KMS-11 (cell line): ENCODE measurements at regions not wholly inside any gene's neighbourhood (a gene's known extent, or its start where the extent isn't known, plus 50 kb on each side); places are given as distances from the start of the nearest gene placed in this dataset.
"Not testable (repeated sequence)": the region's sequence is repeated elsewhere in the genome, so short reads cannot be mapped to it uniquely, and the experiment has no call there.

Experiments
- H2AFZ ChIP-seq: fragments of 200-600 bp; sonication (generic); 2 replicates; pipeline ENCODE4 v1.6.1; 2016; ENCODE audit warnings: antibody characterized with exemption, mixed run types, low read depth
- H3K27ac ChIP-seq: fragments of 200-600 bp; sonication (generic); 2 replicates; pipeline ENCODE4 v1.6.1; 2016; ENCODE audit warnings: mild to moderate bottlenecking, mixed run types
- H3K27me3 ChIP-seq: fragments of 200-600 bp; sonication (generic); 2 replicates; pipeline ENCODE4 v1.6.1; 2017; ENCODE audit warnings: mild to moderate bottlenecking, low read depth, mixed run types, moderate library complexity; ENCODE audit not compliant: insufficient read depth
- H3K36me3 ChIP-seq: fragments of 200-600 bp; sonication (generic); 2 replicates; pipeline ENCODE4 v1.6.1; 2017; ENCODE audit warnings: mild to moderate bottlenecking, mixed run types; ENCODE audit not compliant: insufficient read depth
- H3K4me1 ChIP-seq: fragments of 200-600 bp; sonication (generic); 2 replicates; pipeline ENCODE4 v1.6.1; 2016; ENCODE audit warnings: mild to moderate bottlenecking, low read depth, mixed run types; ENCODE audit not compliant: poor library complexity, severe bottlenecking
- H3K4me2 ChIP-seq: fragments of 200-600 bp; sonication (generic); 2 replicates; pipeline ENCODE4 v1.7.0; 2016; ENCODE audit warnings: mild to moderate bottlenecking, mixed run types
- H3K4me3 ChIP-seq: fragments of 200-600 bp; sonication (generic); IDR thresholded peaks from 2 replicates; pipeline ENCODE4 v1.6.1; 2017; ENCODE audit warnings: low read depth, low read length, mixed read lengths; ENCODE audit not compliant: insufficient read depth
- H3K79me2 ChIP-seq: fragments of 200-600 bp; sonication (generic); 2 replicates; pipeline ENCODE4 v1.6.1; 2016; ENCODE audit warnings: low read depth, mixed run types; ENCODE audit not compliant: insufficient read depth
- H3K9ac ChIP-seq: fragments of 200-600 bp; sonication (generic); 2 replicates; pipeline ENCODE4 v1.6.1; 2016; ENCODE audit warnings: mild to moderate bottlenecking, mixed run types
- H4K20me1 ChIP-seq: fragments of 200-600 bp; sonication (generic); 2 replicates; pipeline ENCODE4 v1.6.1; 2016; ENCODE audit warnings: mild to moderate bottlenecking, mixed run types; ENCODE audit not compliant: insufficient read depth
- CTCF ChIP-seq: fragments of 200-600 bp; sonication (generic); conservative IDR thresholded peaks from 2 replicates; pipeline ENCODE4 v1.6.1; 2017; ENCODE audit warnings: low read depth, mild to moderate bottlenecking, antibody characterized with exemption, low read length, moderate library complexity, mixed read lengths

GRCh38 chr12:22810036-22810435, 185.1 kb downstream of the ETNK1 start:
- no peak overlapping the region for H3K4me3 ChIP-seq
- no peak for TF ChIP-seq CTCF

GRCh38 chr12:22812531-22812930, 187.6 kb downstream of the ETNK1 start:
- Histone ChIP-seq H3K27ac (no peak overlapping the region), H2AFZ (no peak overlapping the region), H3K4me2 (no peak overlapping the region), H3K4me1 (no peaks in the 10 kb centered on the region), H3K4me3 (no peak overlapping the region), H3K36me3 (no peaks in the 10 kb centered on the region), H3K27me3 (no peaks in the 10 kb centered on the region), H4K20me1 (no peaks in the 10 kb centered on the region), H3K9ac (no peak overlapping the region), H3K79me2 (no peaks in the 10 kb centered on the region)
- no peak for TF ChIP-seq CTCF

More at GRCh38 chr12:22810036-22810435, 185.1 kb downstream of the ETNK1 start:
- Histone ChIP-seq H3K27ac (no peak overlapping the region), H3K79me2 (no peaks in the 10 kb centered on the region), H3K4me2 (no peak overlapping the region), H3K27me3 (no peaks in the 10 kb centered on the region), H3K4me1 (no peaks in the 10 kb centered on the region), H3K9ac (no peak overlapping the region), H4K20me1 (no peaks in the 10 kb centered on the region), H3K36me3 (no peaks in the 10 kb centered on the region), H2AFZ (no peak overlapping the region)

- H3K4me1 ChIP-seq, result no peaks in the 10 kb centered on the region
- no peaks in the 10 kb centered on the region for H3K36me3 ChIP-seq
- no peaks in the 10 kb centered on the region for H3K79me2 ChIP-seq
- no peak overlapping the region for H3K4me3 ChIP-seq
- no peak for TF ChIP-seq CTCF
- no peaks in the 10 kb centered on the region for H3K27me3 ChIP-seq
- no peak overlapping the region for H3K9ac ChIP-seq
- H2AFZ ChIP-seq, result no peak overlapping the region
- no peak overlapping the region for H3K27ac ChIP-seq
- H3K4me2 ChIP-seq, result no peak overlapping the region
- H4K20me1 ChIP-seq, result no peaks in the 10 kb centered on the region
Observed at GRCh38 chr12:22821985-22822384, 197.0 kb downstream of the ETNK1 start.

GRCh38 chr12:22826026-22826425, 201.1 kb downstream of the ETNK1 start:
- Histone ChIP-seq H3K79me2 (no peaks in the 10 kb centered on the region), H4K20me1 (no peaks in the 10 kb centered on the region), H3K36me3 (no peaks in the 10 kb centered on the region), H3K27me3 (no peaks in the 10 kb centered on the region), H3K4me3 (no peak overlapping the region), H3K9ac (no peak overlapping the region), H3K27ac (no peak overlapping the region), H3K4me1 (no peaks in the 10 kb centered on the region), H2AFZ (no peak overlapping the region), H3K4me2 (no peak overlapping the region)
- no peak for TF ChIP-seq CTCF

- H3K4me3 ChIP-seq, result not testable (repeated sequence)
Observed at GRCh38 chr12:22826446-22826981, 201.5 kb downstream of the ETNK1 start.

More at GRCh38 chr12:22826446-22826981, 201.5 kb downstream of the ETNK1 start:
- not testable (repeated sequence) for H3K36me3 ChIP-seq, H3K27me3 ChIP-seq, H3K4me1 ChIP-seq, H3K27ac ChIP-seq, H3K4me2 ChIP-seq, H3K79me2 ChIP-seq, H2AFZ ChIP-seq, H3K9ac ChIP-seq, H4K20me1 ChIP-seq
